ENCODE measurements at regions not wholly inside any gene's neighbourhood (a gene's known extent, or its start where the extent isn't known, plus 50 kb on each side); places are given as distances from the start of the nearest gene placed in this dataset.
"Not testable (repeated sequence)": the region's sequence is repeated elsewhere in the genome, so short reads cannot be mapped to it uniquely, and the experiment has no call there.

DNA sequence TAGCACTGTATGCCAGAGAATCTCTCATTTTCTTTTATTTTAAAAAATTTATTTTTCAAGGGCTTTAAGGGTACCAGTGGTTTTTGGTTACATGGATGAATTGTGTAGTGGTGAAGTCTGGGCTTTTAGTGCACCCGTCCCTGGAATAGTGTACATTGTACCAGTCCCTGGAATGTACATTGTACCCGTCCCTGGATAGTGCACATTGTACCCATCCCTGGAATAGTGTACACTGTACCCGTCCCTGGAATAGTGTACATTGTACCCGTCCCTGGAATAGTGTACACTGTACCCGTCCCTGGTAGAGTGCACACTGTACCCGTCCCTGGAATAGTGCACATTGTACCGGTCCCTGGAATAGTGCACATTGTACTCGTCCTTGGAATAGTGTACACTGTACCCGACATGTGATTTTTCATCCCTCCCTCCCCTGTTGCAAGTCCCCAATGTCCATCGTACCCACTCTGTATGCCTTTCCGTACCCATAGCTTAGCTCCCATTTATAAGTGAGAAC, 56.1 kb upstream of the HELT start:
- Histone ChIP-seq H3K27me3 (ENCODE audit: insufficient read depth, poor library complexity, severe bottlenecking) (no peaks in the 10 kb centered on the region), H3K9me3 (ENCODE audit: severe bottlenecking) (no peaks in the 10 kb centered on the region), H3K36me3 (ENCODE audit: low read depth) (no peaks in the 10 kb centered on the region), H3K4me3 (ENCODE audit: severe bottlenecking) (no peak overlapping the region), H3K27ac (ENCODE audit: poor library complexity, severe bottlenecking) (no peak overlapping the region), H3K4me1 (ENCODE audit: insufficient read depth, poor library complexity, severe bottlenecking) (no peaks in the 10 kb centered on the region)
- DNase-seq (ENCODE audit: low spot score) (no peak), ATAC-seq (ENCODE audit: low read depth) (no peak)
- TF ChIP-seq, protein P1, sequence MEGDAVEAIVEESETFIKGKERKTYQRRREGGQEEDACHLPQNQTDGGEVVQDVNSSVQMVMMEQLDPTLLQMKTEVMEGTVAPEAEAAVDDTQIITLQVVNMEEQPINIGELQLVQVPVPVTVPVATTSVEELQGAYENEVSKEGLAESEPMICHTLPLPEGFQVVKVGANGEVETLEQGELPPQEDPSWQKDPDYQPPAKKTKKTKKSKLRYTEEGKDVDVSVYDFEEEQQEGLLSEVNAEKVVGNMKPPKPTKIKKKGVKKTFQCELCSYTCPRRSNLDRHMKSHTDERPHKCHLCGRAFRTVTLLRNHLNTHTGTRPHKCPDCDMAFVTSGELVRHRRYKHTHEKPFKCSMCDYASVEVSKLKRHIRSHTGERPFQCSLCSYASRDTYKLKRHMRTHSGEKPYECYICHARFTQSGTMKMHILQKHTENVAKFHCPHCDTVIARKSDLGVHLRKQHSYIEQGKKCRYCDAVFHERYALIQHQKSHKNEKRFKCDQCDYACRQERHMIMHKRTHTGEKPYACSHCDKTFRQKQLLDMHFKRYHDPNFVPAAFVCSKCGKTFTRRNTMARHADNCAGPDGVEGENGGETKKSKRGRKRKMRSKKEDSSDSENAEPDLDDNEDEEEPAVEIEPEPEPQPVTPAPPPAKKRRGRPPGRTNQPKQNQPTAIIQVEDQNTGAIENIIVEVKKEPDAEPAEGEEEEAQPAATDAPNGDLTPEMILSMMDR (IDR thresholded peaks at IDR 0.05; ENCODE audit: poor library complexity, severe bottlenecking), result no peak

DNA sequence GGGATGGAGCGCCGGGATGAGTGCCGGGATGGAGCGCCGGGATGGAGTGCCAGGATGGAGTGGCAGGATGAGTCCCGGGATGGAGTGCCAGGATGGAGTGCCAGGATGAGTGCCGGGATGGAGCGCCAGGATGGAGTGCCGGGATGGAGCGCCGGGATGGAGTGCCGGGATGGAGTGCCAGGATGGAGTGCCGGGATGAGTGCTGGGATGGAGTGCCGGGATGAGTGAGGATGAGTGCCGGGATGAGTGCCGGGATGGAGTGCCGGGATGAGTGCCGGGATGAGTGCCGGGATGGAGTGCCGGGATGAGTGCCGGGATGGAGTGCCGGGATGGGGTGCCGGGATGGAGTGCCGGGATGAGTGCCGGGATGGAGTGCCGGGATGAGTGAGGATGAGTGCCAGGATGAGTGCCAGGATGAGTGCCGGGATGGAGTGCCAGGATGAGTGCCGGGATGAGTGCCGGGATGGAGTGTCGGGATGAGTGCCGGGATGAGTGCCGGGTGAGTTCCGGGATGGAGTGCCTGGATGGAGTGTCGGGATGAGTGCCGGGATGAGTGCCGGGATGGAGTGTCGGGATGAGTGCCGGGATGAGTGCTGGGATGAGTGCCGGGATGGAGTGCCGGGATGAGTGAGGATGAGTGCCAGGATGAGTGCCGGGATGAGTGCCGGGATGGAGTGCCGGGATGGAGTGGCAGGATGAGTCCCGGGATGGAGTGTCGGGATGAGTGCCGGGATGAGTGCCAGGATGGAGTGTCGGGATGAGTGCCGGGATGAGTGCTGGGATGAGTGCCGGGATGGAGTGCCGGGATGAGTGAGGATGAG, 52.9 kb upstream of the HELT start:
- not testable (repeated sequence) for H3K36me3 ChIP-seq (ENCODE audit: low read depth); DNase-seq (ENCODE audit: low spot score); H3K9me3 ChIP-seq (ENCODE audit: severe bottlenecking); ATAC-seq (ENCODE audit: low read depth); H3K4me3 ChIP-seq (ENCODE audit: severe bottlenecking); H3K27ac ChIP-seq (ENCODE audit: poor library complexity, severe bottlenecking); H3K27me3 ChIP-seq (ENCODE audit: insufficient read depth, poor library complexity, severe bottlenecking); H3K4me1 ChIP-seq (ENCODE audit: insufficient read depth, poor library complexity, severe bottlenecking)

DNA sequence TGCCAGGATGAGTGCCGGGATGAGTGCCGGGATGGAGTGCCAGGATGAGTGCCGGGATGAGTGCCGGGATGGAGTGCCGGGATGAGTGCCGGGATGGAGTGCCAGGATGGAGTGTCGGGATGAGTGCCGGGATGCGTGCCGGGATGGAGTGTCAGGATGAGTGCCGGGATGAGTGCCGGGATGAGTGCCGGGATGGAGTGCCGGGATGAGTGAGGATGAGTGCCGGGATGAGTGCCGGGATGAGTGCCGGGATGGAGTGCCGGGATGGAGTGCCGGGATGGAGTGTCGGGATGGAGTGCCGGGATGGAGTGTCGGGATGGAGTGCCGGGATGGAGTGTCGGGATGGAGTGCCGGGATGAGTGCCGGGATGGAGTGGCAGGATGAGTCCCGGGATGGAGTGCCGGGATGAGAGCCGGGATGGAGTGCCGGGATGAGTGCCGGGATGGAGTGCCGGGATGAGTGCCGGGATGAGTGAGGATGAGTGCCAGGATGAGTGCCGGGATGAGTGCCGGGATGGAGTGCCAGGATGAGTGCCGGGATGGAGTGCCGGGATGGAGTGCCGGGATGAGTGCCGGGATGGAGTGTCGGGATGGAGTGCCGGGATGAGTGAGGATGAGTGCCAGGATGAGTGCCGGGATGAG, 52.1 kb upstream of the HELT start:
- not testable (repeated sequence) for ATAC-seq (ENCODE audit: low read depth); DNase-seq (ENCODE audit: low spot score)

DNA sequence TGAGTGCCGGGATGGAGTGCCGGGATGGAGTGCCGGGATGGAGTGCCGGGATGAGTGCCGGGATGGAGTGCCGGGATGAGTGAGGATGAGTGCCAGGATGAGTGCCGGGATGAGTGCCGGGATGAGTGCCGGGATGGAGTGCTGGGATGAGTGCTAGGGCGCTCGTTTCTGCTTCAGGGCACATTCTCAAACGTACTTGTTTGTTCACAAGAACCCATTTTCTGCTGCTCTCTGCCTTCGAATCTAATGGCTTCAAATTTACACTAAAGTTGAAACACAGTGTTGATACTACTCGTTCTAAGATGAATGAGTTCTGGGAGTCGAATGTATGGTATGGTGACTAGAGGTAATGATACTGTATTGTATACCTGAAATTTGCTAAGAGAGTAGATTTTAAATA, 50.6 kb upstream of the HELT start:
- not testable (repeated sequence) for H3K36me3 ChIP-seq (ENCODE audit: low read depth); H3K27me3 ChIP-seq (ENCODE audit: insufficient read depth, poor library complexity, severe bottlenecking); H3K9me3 ChIP-seq (ENCODE audit: severe bottlenecking); H3K27ac ChIP-seq (ENCODE audit: poor library complexity, severe bottlenecking); DNase-seq (ENCODE audit: low spot score); ATAC-seq (ENCODE audit: low read depth); H3K4me1 ChIP-seq (ENCODE audit: insufficient read depth, poor library complexity, severe bottlenecking); H3K4me3 ChIP-seq (ENCODE audit: severe bottlenecking)

More for the DNA sequence above, 52.1 kb upstream of the HELT start:
- H3K4me3 ChIP-seq (ENCODE audit: severe bottlenecking); H3K27ac ChIP-seq (ENCODE audit: poor library complexity, severe bottlenecking); H3K27me3 ChIP-seq (ENCODE audit: insufficient read depth, poor library complexity, severe bottlenecking); H3K36me3 ChIP-seq (ENCODE audit: low read depth); H3K4me1 ChIP-seq (ENCODE audit: insufficient read depth, poor library complexity, severe bottlenecking); H3K9me3 ChIP-seq (ENCODE audit: severe bottlenecking): not testable (repeated sequence)

DNA sequence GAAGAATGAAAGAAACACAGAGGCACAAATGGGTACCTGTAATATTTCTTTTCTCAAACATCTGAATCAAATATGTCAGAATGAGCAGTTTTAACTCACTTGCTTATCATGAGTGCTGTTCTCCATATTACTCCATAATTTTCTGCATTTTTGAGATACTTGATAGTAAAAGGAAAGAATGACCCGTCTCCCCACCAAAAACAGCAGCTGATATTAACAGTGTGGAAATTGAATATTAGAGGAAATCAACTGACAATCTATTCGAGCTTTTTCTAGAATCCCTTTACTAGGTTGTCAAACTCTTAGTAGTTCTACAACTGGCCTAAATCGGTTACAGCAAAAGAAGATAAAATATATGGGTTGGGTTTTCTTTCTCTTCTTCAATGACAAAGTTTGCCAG, 49.9 kb upstream of the HELT start:
- no peak overlapping the region for H3K4me3 ChIP-seq (ENCODE audit: severe bottlenecking)
- DNase-seq (ENCODE audit: low spot score) (no peak), ATAC-seq (ENCODE audit: low read depth) (no peak)
- H3K27me3 ChIP-seq (ENCODE audit: insufficient read depth, poor library complexity, severe bottlenecking), result no peaks in the 10 kb centered on the region
- TF ChIP-seq, protein P1 (IDR thresholded peaks at IDR 0.05; ENCODE audit: poor library complexity, severe bottlenecking), result no peak
- no peaks in the 10 kb centered on the region for H3K9me3 ChIP-seq (ENCODE audit: severe bottlenecking)
- no peaks in the 10 kb centered on the region for H3K36me3 ChIP-seq (ENCODE audit: low read depth)
- no peaks in the 10 kb centered on the region for H3K4me1 ChIP-seq (ENCODE audit: insufficient read depth, poor library complexity, severe bottlenecking)
- no peak overlapping the region for H3K27ac ChIP-seq (ENCODE audit: poor library complexity, severe bottlenecking)

All from RWPE2 (cell line).